H9 (cell line): ENCODE measurements at regions not wholly inside any gene's neighbourhood (a gene's known extent, or its start where the extent isn't known, plus 50 kb on each side); places are given as distances from the start of the nearest gene placed in this dataset.

Source experiments
- DNase-seq: peaks from one replicate; pipeline ENCODE4 v3.0.0-alpha.2; 2017
- H2AFZ ChIP-seq: one replicate; pipeline ENCODE4 v1.6.1; 2013; ENCODE audit warnings: mild to moderate bottlenecking, low read length, control low read depth, moderate library complexity
- H2AK5ac ChIP-seq: 2 replicates; pipeline ENCODE4 v1.6.1; 2013; ENCODE audit warnings: low read length, control low read depth, mixed read lengths; ENCODE audit not compliant: insufficient read length
- H2BK120ac ChIP-seq: one replicate; pipeline ENCODE4 v1.6.1; 2013; ENCODE audit warnings: low read depth, mild to moderate bottlenecking, low read length, control low read depth, inconsistent platforms; ENCODE audit not compliant: poor library complexity, severe bottlenecking
- H2BK12ac ChIP-seq: 2 replicates; pipeline ENCODE4 v1.6.1; 2013; ENCODE audit warnings: low read length, control low read depth, mixed read lengths, low read depth; ENCODE audit not compliant: insufficient read length
- H2BK15ac ChIP-seq: 2 replicates; pipeline ENCODE4 v1.6.1; 2013; ENCODE audit warnings: low read depth, low read length, control low read depth
- H2BK20ac ChIP-seq: one replicate; pipeline ENCODE4 v1.6.1; 2013; ENCODE audit warnings: low read depth, mild to moderate bottlenecking, low read length, control low read depth, inconsistent platforms; ENCODE audit not compliant: poor library complexity, severe bottlenecking
- H2BK5ac ChIP-seq: 2 replicates; pipeline ENCODE4 v1.6.1; 2013; ENCODE audit warnings: low read length, control low read depth, mixed read lengths; ENCODE audit not compliant: insufficient read length
- H3K14ac ChIP-seq: 2 replicates; pipeline ENCODE4 v1.6.1; 2013; ENCODE audit warnings: low read length, control low read depth; ENCODE audit not compliant: insufficient read depth
- H3K18ac ChIP-seq: 2 replicates; pipeline ENCODE4 v1.6.1; 2013; ENCODE audit warnings: low read depth, mild to moderate bottlenecking, mixed read lengths, low read length, control low read depth; ENCODE audit not compliant: insufficient read length
- H3K23ac ChIP-seq: 2 replicates; pipeline ENCODE4 v1.6.1; 2013; ENCODE audit warnings: low read length, control low read depth, mixed read lengths, low read depth; ENCODE audit not compliant: insufficient read length
- H3K23me2 ChIP-seq: 2 replicates; pipeline ENCODE4 v1.6.1; 2013; ENCODE audit warnings: low read depth, mild to moderate bottlenecking, mixed read lengths, low read length, control low read depth; ENCODE audit not compliant: insufficient read length, poor library complexity, severe bottlenecking
- H3K27ac ChIP-seq: 2 replicates; pipeline ENCODE4 v1.5.1; 2013; ENCODE audit warnings: low read length, control low read depth, mixed read lengths, low read depth; ENCODE audit not compliant: insufficient read length
- H3K27me3 ChIP-seq: 2 replicates; pipeline ENCODE4 v1.6.1; 2013; ENCODE audit warnings: low read length, control low read depth, inconsistent platforms; ENCODE audit not compliant: insufficient read depth
- H3K4ac ChIP-seq: 2 replicates; pipeline ENCODE4 v1.6.1; 2013; ENCODE audit warnings: low read depth, mild to moderate bottlenecking, control low read depth, inconsistent platforms, low read length, moderate library complexity
- H3K4me1 ChIP-seq: 2 replicates; pipeline ENCODE4 v1.6.1; 2013; ENCODE audit warnings: low read length, control low read depth, inconsistent platforms; ENCODE audit not compliant: insufficient read depth
- H3K4me2 ChIP-seq: 2 replicates; pipeline ENCODE4 v1.6.1; 2013; ENCODE audit warnings: low read length, control low read depth, mixed read lengths; ENCODE audit not compliant: insufficient read length, insufficient read depth
- H3K56ac ChIP-seq: 2 replicates; pipeline ENCODE4 v1.6.1; 2013; ENCODE audit warnings: low read depth, mild to moderate bottlenecking, mixed read lengths, low read length, control low read depth; ENCODE audit not compliant: insufficient read length
- H3K79me1 ChIP-seq: 2 replicates; pipeline ENCODE4 v1.6.1; 2013; ENCODE audit warnings: low read depth, mild to moderate bottlenecking, moderate library complexity, low read length, control low read depth, inconsistent platforms; ENCODE audit not compliant: insufficient read depth, poor library complexity, severe bottlenecking
- H3K79me2 ChIP-seq: 2 replicates; pipeline ENCODE4 v1.6.1; 2013; ENCODE audit warnings: low read length, control low read depth, inconsistent platforms; ENCODE audit not compliant: insufficient read depth
- H3K9ac ChIP-seq: 2 replicates; pipeline ENCODE4 v1.6.1; 2013; ENCODE audit warnings: low read length, control low read depth, mixed read lengths; ENCODE audit not compliant: insufficient read length; ENCODE audit errors: extremely low read depth
- H3K9me3 ChIP-seq: one replicate; pipeline ENCODE4 v1.6.1; 2013; ENCODE audit warnings: low read depth, low read length, inconsistent platforms; ENCODE audit not compliant: control insufficient read depth
- H3T11ph ChIP-seq: one replicate; pipeline ENCODE4 v1.6.1; 2013; ENCODE audit warnings: mild to moderate bottlenecking, low read length, control low read depth, inconsistent platforms
- H4K20me1 ChIP-seq: one replicate; pipeline ENCODE4 v1.6.1; 2013; ENCODE audit not compliant: control insufficient read depth, insufficient read length, insufficient read depth
- H4K5ac ChIP-seq: 2 replicates; pipeline ENCODE4 v1.6.1; 2013; ENCODE audit warnings: low read depth, mild to moderate bottlenecking, mixed read lengths, low read length, control low read depth; ENCODE audit not compliant: insufficient read length
- H4K8ac ChIP-seq: replicated peaks from 2 replicates; pipeline ENCODE4 v1.6.1; 2013; ENCODE audit warnings: low read length, control low read depth, mixed read lengths, low read depth; ENCODE audit not compliant: insufficient read length
- H4K91ac ChIP-seq: 2 replicates; pipeline ENCODE4 v1.6.1; 2013; ENCODE audit warnings: low read depth, mild to moderate bottlenecking, moderate library complexity, mixed read lengths, low read length, control low read depth; ENCODE audit not compliant: insufficient read length
- H3K27ac Mint-ChIP-seq, 3 experiments: 2 replicates in 2 of 3; 3 replicates in 1 of 3; pipeline ENCODE4 v1.8.0; 2020 to 2021; ENCODE audit warnings: mixed read lengths in 3 of 3, mild to moderate bottlenecking in 1 of 3, moderate library complexity in 1 of 3
- H3K27me3 Mint-ChIP-seq: 2 replicates; pipeline ENCODE4 v1.8.0; 2021; ENCODE audit warnings: low read depth, mild to moderate bottlenecking, moderate library complexity, mixed read lengths
- H3K36me3 Mint-ChIP-seq, 3 experiments: 2 replicates in 2 of 3; 3 replicates in 1 of 3; pipeline ENCODE4 v1.8.0; 2020 to 2021; ENCODE audit warnings: low read depth in 3 of 3, mixed read lengths in 3 of 3; ENCODE audit not compliant: insufficient read depth in 1 of 3
- H3K4me1 Mint-ChIP-seq, 2 experiments: 2 replicates each; pipeline ENCODE4 v1.8.0; 2020; ENCODE audit warnings: mixed read lengths in 2 of 2
- H3K4me3 Mint-ChIP-seq, 2 experiments: 2 replicates in 1 of 2; 3 replicates in 1 of 2; pipeline ENCODE4 v1.8.0; 2020 to 2021; ENCODE audit warnings: mild to moderate bottlenecking in 2 of 2, mixed read lengths in 2 of 2, moderate library complexity in 1 of 2
- H3K9me3 Mint-ChIP-seq, 2 experiments: 2 replicates in 1 of 2; 3 replicates in 1 of 2; pipeline ENCODE4 v1.8.0; 2020; ENCODE audit warnings: mild to moderate bottlenecking in 2 of 2, mixed read lengths in 2 of 2, moderate library complexity in 1 of 2
- WGBS: extraction: QIAGEN DNeasy Blood & Tissue Kit; methylation state at CpG from one replicate; pipeline ENCODE4 v1.1.7; 2013; ENCODE audit warnings: missing lambda C conversion rate, low lambda C conversion rate, mixed read lengths; ENCODE audit not compliant: insufficient read length; ENCODE audit errors: extremely low coverage; 5-methylcytosine and 5-hydroxymethylcytosine counted together
- TF ChIP-seq, protein P1 (sequence below): fragments of 200-600 bp; sonication (generic); conservative IDR thresholded peaks from 3 replicates; pipeline ENCODE4 v1.8.0; 2021; ENCODE audit warnings: antibody characterized with exemption, mild to moderate bottlenecking

GRCh38 chr2:2919026-2919425, 458.6 kb downstream of the EIPR1 start:
- Histone ChIP-seq H3K9ac (no peak overlapping the region), H4K5ac (no peak overlapping the region), H4K8ac (no peak overlapping the region), H2BK20ac (no peak overlapping the region), H4K20me1 (no peaks in the 10 kb centered on the region), H2BK5ac (no peak overlapping the region), H3K79me2 (no peaks in the 10 kb centered on the region), H3T11ph (no peak overlapping the region), H3K56ac (no peak overlapping the region), H3K23ac (no peak overlapping the region), H4K91ac (no peak overlapping the region), H3K79me1 (no peaks in the 10 kb centered on the region), H2BK120ac (no peak overlapping the region), H3K9me3 (no peaks in the 10 kb centered on the region), H3K23me2 (no peaks in the 10 kb centered on the region), H3K4me2 (no peak overlapping the region), H2BK12ac (no peak overlapping the region), H3K4me1 (no peaks in the 10 kb centered on the region), H2AK5ac (no peak overlapping the region), H3K27me3 (no peaks in the 10 kb centered on the region), H3K4ac (no peak overlapping the region), H3K27ac (no peak overlapping the region), H2BK15ac (no peak overlapping the region), H3K18ac (no peak overlapping the region), H2AFZ (no peak overlapping the region), H3K14ac (no peak overlapping the region)
- Mint-ChIP-seq H3K4me1 (no peaks in the 10 kb centered on the region), H3K27me3 (no peaks in the 10 kb centered on the region; the same call in 1 of the 2 replicates), H3K4me3 (no peak overlapping the region), H3K27ac (no peak overlapping the region), H3K36me3 (no peaks in the 10 kb centered on the region), H3K9me3 (peaks cover 5 to 7% of the 10 kb centered on the region in 2 experiments; a peak in 3 of 5 replicates)
- TF ChIP-seq, protein P1, sequence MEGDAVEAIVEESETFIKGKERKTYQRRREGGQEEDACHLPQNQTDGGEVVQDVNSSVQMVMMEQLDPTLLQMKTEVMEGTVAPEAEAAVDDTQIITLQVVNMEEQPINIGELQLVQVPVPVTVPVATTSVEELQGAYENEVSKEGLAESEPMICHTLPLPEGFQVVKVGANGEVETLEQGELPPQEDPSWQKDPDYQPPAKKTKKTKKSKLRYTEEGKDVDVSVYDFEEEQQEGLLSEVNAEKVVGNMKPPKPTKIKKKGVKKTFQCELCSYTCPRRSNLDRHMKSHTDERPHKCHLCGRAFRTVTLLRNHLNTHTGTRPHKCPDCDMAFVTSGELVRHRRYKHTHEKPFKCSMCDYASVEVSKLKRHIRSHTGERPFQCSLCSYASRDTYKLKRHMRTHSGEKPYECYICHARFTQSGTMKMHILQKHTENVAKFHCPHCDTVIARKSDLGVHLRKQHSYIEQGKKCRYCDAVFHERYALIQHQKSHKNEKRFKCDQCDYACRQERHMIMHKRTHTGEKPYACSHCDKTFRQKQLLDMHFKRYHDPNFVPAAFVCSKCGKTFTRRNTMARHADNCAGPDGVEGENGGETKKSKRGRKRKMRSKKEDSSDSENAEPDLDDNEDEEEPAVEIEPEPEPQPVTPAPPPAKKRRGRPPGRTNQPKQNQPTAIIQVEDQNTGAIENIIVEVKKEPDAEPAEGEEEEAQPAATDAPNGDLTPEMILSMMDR: no peak
- no CpG with 5 or more reads among the region's 5 CpGs for WGBS
- no peak for DNase-seq
